ENCODE measurements at regions not wholly inside any gene's neighbourhood (a gene's known extent, or its start where the extent isn't known, plus 50 kb on each side); places are given as distances from the start of the nearest gene placed in this dataset.
"Not testable (repeated sequence)": the region's sequence is repeated elsewhere in the genome, so short reads cannot be mapped to it uniquely, and the experiment has no call there.

- not testable (repeated sequence) for DNase-seq
These were observed 67.8 kb upstream of the ETV3 start for GRCh38 chr1:157205982-157206381.

GRCh38 chr1:157203166-157203565 lies 65.0 kb upstream of the ETV3 start:
- no peak for DNase-seq

- DNase-seq, result no peak
These were observed 64.1 kb upstream of the ETV3 start for GRCh38 chr1:157202331-157202730.

- DNase-seq, result no peak
These were observed 63.6 kb upstream of the ETV3 start for GRCh38 chr1:157201767-157202166.

GRCh38 chr1:157200451-157200850 lies 62.3 kb upstream of the ETV3 start:
- DNase-seq, result no peak

- no peak for DNase-seq
These were observed 61.2 kb upstream of the ETV3 start for GRCh38 chr1:157199421-157199755.

GRCh38 chr1:157198619-157199420 lies 60.6 kb upstream of the ETV3 start:
- no peak for DNase-seq

- no peak for DNase-seq
These were observed 59.8 kb upstream of the ETV3 start for GRCh38 chr1:157197906-157198435.

GRCh38 chr1:157196670-157197456 lies 58.7 kb upstream of the ETV3 start:
- DNase-seq, result not testable (repeated sequence)

GRCh38 chr1:157196245-157196543 lies 58.0 kb upstream of the ETV3 start:
- DNase-seq, result no peak

GRCh38 chr1:157195521-157196244 lies 57.5 kb upstream of the ETV3 start:
- DNase-seq, result no peak

GRCh38 chr1:157194731-157195520 lies 56.7 kb upstream of the ETV3 start:
- DNase-seq, result no peak

- peak; percentile 29 for DNase-seq
These were observed 55.7 kb upstream of the ETV3 start for GRCh38 chr1:157193702-157194391.

GRCh38 chr1:157193219-157193618 lies 55.0 kb upstream of the ETV3 start:
- no peak for DNase-seq

GRCh38 chr1:157189986-157190982 lies 52.1 kb upstream of the ETV3 start:
- no peak for DNase-seq

- DNase-seq, result no peak
These were observed 50.9 kb upstream of the ETV3 start for GRCh38 chr1:157189096-157189495.
